MV-4-11 (cell line): ENCODE measurements at regions not wholly inside any gene's neighbourhood (a gene's known extent, or its start where the extent isn't known, plus 50 kb on each side); places are given as distances from the start of the nearest gene placed in this dataset.

Source experiments
- DNase-seq: peaks from one replicate; lab custom pipeline; 2025; lab: John Stamatoyannopoulos, UW

DNA sequence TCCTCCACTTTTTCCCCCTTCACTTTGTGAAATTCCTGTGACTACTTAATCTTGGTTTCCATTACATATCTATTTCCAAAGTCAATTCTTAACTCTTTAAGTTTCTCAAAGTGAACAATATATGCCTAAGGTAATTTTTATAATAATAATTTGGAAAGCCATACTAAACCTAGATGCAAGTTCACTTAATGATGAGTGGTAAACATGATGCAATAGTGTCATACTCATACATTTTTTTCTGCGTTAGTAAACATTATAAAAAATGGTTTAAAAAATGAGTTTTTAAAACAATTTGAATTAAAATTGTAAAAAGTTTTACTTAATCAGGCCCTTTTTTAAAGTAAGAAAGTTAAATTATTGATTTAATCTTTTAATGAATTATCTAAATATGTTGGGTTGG, 659.4 kb upstream of the FZD8 start:
- DNase-seq = no peak

DNA sequence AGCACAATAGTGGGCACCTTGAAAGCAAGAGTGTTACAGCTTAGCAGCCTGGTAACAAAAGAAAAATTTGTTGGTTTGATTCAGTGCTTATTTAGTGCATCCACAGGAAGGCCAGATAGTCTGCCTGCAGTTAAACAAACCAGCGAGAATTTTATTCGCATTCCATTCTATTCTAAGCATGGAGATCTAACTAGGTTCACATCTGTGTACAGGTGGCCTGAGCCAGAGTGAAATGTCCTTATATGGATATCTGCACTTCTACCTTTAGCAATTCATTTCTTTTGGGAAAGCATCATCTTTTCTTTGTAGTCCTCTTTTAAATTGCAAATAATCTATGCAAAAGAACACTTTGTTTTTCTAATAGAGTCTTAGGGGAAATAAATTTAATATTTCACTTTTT, 659.0 kb upstream of the FZD8 start:
- DNase-seq = no peak

DNA sequence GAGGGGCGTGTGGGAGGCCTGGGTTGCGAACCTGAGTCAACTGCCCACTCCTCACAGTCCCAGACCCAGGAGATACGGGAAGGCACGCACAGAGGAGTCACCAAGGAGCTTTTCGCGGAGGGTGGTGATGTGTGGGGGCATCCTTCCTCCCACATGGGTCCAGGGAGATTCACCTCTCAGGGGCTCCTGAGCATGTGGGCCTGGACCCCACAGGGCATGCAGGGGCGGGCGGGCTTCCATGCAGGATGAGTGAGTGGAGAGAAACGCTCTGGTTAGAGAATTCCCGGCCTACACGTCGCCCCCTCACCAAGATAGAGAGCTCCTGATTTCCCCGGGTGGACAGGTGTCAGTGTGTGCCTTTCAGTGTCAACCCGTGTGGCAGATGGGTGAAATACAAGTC, 641.7 kb upstream of the FZD8 start:
- no peak for DNase-seq

DNA sequence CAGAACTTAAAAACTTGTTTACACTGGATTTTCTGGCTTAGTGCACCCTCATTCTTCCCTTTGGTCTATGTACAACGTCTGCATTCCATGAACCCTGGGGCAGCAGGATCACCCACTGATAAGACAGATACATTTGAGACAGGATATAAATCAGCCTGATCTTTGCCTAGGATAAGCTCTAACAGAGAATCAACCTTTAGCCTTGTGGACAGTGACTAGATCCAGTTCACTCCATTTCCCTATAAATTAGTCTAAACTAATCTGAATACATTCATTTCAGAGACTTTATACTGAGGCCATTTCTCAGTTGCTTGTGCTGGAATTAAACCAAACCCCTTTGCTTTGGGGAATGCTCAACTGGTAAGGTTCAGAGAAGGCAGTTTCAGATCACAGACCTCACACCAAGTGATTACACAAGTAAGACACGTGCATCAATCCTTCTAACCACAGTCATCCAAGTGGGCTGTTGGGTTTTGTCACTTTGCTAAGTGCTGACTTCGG, 639.8 kb upstream of the FZD8 start:
- no peak for DNase-seq

DNA sequence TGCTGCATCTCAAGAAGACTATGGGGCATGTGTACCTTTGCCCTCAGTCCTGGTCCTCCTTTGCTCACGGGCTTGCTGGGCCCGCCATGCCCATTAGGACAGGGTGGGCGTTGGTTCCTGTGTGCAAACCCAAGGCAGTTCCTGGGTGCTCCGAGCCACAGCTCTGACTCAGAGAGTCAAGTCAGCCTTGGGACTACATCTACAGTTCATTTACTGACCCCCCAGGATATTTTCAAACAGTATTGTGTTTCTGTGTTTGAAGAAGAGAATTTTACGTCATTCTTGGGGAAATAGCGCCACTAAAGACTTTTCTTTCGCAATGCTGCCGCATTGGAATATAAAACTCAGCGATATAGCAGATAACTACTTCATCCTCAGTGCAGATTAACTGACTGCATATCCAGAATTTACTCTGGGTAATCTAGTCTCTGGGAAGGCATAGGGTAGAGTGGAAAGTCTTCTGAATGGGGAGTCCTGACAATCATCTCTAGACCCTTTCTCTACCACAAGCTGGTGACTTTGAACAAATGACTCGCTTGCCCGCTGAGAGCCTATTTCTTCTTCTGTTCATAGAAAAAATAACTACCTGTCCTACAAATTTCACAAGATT, 638.9 kb upstream of the FZD8 start:
- DNase-seq = no peak

DNA sequence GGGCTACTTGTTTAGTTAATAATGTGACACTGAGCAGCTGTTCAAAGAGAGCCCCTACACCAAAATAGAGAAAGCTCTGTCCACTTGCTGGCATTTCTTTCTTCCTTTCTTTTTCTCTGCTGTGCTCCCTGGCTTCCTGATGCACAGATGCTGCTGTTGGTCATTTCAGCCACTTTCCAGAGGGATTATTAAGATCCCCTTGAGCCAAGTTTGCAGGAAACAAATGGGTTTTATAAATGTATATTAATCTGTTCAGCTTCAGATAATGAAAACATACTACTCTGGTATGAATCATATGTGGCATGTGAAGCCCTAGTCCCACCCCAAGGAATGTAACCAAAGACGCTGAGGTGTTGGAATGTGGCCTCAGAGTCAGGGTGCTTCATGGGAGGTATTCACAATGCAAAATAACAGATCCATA, 638.2 kb upstream of the FZD8 start:
- no peak for DNase-seq

DNA sequence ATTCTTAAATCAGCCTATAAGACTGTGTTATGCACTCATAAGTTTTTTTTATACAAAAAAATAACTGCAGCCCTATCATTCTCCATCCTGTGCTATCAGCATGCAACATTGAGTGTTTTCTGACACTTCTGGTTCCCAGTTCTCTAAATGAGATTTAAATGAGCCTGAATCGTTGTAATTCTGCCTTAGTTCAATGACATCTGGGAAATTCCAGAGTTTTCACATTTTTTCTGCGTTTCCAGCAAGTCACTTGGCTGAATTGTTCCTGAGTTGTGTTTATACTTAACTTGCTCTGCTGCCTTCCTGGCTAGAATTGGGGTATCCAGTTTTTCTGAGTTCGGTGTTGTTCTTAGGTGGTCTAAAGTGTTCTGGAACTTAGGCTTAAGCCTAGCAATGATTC, 636.1 kb upstream of the FZD8 start:
- no peak for DNase-seq

DNA sequence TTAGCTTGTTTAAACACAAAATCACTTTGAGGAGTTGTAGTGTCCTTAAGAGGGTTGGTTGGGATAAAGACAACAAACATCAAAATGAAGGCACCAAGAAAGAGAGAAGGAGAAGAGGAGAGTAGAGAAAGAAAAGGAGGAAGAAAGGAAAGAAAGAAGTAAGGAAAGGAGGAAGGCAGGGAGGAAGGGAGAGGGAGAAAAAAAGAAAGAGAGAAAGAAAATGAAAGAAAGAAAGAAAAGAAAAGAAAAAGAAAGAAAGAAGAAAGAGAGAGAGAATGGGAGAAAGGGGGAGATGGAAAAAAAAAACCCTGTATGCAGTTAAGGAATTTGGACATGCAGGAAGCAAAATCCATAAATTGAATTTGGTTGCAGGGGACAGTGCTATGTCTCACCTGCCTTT, 635.4 kb upstream of the FZD8 start:
- no peak for DNase-seq

DNA sequence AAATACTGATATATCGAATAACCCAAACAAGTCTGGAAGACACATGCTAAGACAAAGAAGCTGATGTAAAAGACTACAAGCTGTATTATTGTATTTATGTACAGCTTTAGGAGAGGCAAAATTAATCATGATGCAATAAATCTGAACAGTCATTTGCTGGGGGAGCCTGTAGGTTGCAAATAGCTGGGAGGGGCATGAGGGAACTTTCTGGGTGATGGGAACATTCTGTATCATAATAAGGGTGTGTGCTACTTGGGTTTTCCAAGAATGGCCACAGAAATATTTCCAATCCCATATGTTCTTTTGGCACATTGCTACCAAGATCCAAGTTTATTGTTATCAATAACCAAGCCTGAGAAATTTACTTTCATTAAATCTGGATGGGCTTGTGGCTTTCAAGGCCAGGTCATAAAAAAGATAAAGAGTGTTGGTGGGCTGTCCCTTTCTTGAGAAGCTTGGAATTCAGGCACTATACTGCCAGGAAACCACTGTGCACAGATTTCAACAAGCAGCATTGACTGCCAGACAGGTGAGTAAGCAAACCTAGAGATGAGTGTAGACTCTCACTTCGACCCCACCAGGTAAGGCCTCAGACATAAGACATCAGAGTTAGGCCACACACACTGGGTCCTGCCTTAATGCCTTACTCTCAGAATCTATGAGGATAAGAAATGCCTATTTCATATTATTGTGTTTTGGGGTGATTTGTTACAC, 629.7 kb upstream of the FZD8 start:
- no peak for DNase-seq

DNA sequence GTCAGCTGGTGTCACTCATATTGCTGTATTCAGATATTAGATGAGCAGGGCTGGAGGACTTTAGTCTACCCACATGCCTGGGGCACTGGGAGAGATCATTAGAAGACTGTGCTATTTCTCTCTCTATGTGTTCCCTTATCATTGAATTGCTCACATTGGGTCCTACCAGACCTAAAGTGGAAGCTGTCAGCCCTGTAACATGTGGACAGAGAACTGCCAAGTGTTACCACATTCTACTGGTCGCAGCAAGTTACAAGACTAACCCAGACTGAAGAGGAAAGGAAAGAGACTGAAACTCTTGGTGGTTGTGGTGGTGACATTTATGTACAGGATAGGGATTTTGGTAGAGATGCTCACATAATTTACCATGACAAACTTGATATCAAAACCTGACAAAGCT, 627.1 kb upstream of the FZD8 start:
- no peak for DNase-seq

DNA sequence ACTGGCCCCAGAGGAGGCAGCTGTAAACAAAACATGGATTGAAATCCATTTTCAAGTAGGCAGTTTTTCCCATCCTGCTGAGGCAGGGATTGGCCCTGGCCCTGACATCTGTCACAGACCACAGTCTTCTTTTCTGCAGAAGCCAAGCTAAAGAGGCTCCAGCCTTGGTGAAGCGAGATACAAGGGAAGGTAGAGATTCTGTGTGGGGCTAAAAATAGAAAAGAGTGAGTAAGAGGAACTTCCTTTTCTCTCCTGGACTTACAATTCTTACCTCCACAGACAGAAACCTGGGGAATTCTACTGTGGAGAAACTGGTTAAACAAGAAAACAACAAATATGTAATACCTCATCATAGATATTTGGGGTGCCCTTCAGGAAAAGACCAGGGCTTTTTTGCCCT, 624.8 kb upstream of the FZD8 start:
- no peak for DNase-seq

DNA sequence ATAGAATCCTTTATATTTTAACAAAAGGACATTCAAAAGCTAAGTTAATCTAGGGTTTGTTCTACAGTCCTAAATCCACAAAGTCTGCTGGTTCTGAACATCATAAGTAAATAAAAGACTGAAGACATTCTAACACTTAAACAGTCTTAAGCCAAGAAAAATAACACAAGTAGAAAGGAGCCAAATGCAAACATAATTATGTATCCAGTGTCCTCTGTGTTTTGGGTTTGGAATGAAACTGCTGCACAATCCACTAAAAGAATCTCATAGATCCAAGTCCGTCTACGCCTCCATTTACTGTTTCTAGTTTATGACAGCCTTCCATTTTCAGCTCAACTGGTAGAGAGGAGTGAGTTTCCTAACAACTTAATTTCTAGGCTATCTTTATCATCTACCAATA, 623.6 kb upstream of the FZD8 start:
- DNase-seq = no peak

DNA sequence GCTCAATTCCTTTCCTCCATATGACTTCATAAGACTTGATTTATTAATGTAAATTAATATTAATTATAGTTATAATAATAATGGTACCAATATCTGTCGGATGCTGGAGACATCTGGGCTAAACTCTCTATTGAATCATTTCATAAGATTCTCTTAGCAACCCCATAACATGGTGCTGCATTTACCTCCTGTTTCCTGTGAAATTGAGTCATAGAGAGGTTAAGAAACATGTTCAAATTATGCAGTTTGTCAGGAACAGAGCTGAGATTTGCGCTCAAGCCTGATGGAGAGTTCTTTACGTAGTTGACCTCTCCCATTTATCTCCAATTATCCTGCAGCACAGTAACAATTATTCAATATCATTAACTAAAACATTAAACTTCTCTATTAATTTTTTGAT, 621.8 kb upstream of the FZD8 start:
- no peak for DNase-seq

DNA sequence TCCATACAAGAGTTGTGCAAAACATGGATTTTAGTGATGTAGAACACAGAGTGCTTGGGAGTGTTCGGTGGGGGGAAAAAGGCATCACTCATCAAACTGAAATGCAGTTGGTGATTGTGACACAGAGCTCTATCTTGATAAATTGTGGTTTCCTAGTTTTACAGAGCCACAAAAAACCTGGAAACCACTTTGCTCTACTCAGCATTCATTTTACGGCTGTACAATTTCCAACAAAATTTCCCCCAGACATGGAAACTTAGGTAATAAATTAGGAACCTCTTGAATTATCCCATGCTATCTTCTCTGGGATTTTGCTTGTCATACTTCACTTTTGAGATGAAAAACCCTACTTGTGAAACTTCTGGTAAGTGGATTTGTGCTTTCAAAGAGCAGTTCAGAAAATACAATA, 614.9 kb upstream of the FZD8 start:
- DNase-seq = no peak

DNA sequence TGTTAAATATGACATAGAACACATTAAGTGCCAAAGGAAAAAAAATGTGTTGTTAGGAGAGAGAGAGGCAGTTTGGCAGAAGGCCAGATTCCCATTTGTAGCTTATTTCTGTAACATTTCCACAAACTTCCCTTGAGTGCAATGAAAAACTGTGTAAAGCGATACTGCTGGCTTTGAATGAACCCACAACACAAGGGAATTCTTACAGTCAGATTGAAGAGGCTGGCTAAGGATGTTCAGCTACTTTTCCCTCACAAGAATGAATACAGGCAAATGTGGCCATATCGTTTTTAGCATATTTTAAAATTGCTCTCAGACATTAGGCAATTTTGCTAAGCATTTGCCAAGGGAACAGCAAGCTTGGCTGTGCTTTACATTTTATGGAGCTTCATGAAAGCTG, 614.1 kb upstream of the FZD8 start:
- DNase-seq = no peak

DNA sequence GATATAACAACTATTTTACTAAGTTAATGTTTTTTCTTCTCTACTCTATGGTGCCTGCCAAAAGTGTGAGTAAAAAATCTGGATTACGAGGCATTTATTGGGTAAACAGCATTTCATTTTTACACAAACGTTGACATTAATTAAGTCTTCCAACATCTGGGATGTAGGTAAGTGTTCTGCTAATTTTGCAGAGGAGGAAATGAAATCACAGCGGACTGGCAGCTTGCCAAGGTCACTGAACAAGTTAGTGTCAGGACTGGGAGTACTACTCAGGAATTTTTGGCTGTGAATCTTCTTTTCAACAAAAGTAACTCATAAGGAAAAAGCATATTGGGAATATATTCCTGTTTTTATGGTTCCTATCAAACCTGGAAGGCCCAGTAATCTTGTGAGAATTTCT, 612.1 kb upstream of the FZD8 start:
- no peak for DNase-seq

DNA sequence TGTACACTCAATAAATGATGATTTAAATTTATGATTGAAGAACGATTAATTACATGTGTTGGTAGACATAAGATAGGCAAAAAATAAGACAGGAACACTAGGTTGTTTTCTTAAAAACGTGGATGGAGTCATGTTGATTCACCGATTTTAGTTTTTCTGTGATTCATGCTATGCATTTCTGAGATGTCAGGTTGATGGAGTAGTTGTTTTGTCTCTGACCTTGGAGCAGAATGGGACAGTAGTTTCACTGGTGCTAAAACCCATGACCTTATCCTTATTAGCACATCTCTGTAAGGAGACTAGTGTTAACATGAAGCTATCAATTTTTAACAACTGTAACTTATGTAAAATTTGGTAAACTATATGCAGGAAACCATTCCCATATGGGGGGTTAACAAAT, 611.6 kb upstream of the FZD8 start:
- no peak for DNase-seq

DNA sequence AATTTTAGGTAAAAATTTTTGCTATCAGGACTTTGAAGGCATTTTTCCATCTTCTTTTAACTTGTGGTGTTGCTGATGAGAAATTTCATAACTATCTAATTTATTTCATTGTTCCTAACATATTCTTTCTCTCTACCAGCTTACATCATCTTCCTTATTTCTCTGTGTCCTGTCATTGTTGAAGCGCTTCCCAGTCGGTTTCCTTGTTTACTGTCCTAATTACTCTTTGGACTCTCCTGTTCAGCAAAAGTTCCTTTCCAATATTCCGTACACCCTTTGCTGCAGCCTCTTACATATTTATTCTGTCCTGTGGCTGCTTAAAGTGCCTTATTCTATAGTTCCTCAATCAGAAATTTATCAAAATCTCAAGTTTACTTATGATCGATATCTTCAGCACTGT, 609.0 kb upstream of the FZD8 start:
- DNase-seq = no peak

DNA sequence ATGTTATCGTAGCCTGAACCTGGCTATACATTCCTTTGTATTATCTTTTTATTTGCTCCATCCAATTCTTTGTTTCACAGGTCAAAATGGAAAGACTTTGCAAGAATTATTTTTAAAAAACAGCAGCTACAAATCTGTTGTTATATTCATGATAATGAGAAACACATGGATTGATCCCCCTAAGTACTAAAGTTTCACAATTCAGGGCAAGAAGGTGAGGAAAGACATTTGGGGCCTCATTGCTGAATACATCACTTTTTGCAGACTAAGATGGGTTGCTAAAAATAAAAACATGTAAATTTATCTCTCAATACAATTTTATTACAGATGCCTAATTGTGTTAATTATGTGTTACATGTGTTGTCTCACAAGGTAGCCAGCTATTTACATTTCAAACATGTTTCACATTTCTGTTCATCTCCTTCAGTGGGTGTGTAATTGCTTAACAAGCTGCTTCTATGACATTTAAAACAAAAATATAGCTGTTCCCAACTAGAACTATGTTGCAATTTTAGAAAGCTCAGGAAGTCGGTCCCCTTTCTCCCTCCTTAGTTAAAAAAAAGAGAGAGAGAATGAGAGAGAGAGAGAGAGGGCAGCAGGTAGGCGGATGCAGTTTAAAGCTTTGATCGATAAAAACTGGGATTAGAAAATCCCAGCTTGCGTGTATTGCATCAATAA, 606.3 kb upstream of the FZD8 start:
- DNase-seq = no peak

DNA sequence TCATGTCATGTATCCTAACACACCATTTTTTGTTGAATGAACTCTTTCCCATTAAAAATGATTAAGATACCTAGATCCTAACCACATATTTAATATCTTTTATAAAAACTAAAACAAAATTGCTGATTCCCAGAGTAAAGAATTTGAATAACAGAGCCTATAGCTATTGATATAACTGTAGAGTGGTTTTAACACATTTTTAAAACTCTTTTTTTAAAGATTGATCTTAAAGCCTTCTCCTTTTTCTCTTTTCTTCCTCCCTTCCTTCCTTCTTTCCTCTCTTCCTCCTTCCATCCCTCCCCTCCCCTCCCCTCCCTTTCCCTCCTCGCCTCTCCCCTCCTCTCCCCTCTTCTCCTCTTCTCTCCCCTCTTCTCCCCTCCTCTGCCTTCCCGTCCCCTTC, 605.4 kb upstream of the FZD8 start:
- DNase-seq = no peak

DNA sequence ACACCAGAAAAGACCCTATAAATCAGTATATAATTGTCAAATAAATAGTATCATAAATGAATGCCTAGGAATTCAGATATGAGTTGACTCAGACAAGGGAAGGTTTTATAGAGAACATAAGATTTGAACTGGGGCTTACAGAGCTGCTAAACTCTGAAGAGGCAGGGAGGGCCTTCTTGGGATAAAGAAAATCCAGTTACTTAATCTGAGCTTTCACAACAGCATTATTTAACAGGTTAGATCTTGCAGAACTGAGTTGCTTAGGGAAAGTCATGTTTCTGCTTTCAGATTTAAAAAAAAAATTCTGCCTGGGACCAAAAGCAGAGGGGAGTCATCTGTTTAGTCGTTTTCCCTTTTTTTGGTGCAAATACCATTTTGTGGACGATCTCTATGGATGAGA, 594.8 kb upstream of the FZD8 start:
- DNase-seq = no peak

DNA sequence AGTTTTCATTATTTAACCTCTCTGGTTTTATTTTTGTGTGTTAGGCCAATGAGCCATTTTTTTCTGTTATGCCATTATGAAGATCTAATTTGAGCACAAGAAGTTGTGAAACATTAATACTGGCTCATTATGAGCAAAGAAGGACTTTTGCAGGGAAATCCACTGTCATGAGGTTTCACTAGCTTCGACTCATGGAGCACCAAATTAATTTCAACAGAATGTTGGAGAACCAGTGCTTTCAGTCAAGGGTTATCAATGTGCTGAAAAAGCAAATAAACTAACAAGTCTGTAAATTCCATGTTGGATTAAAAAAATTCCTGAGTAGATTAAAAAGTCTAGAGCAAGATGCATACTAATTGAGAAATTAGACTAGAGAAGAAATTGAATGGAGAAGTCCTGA, 594.2 kb upstream of the FZD8 start:
- no peak for DNase-seq

DNA sequence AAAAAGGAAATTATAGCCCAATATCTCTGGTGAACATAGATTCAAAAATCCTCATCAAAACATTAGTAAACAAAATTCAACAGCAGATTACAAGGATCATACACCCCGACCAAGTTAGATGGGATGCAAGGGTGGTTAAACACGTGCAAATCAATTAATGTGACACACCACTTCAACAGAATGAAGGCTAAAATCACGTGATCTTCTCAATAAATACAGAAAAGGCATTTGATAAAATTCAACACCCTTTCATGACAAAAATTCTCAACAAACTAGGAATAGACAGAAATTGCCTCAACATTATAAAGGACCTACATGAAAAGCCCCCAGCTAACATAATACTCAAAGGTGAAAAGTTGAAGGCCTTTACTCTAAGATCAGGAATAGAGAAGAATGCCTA, 590.8 kb upstream of the FZD8 start:
- no peak for DNase-seq
